ENCODE measurements at regions not wholly inside any gene's neighbourhood (a gene's known extent, or its start where the extent isn't known, plus 50 kb on each side); places are given as distances from the start of the nearest gene placed in this dataset.

DNA sequence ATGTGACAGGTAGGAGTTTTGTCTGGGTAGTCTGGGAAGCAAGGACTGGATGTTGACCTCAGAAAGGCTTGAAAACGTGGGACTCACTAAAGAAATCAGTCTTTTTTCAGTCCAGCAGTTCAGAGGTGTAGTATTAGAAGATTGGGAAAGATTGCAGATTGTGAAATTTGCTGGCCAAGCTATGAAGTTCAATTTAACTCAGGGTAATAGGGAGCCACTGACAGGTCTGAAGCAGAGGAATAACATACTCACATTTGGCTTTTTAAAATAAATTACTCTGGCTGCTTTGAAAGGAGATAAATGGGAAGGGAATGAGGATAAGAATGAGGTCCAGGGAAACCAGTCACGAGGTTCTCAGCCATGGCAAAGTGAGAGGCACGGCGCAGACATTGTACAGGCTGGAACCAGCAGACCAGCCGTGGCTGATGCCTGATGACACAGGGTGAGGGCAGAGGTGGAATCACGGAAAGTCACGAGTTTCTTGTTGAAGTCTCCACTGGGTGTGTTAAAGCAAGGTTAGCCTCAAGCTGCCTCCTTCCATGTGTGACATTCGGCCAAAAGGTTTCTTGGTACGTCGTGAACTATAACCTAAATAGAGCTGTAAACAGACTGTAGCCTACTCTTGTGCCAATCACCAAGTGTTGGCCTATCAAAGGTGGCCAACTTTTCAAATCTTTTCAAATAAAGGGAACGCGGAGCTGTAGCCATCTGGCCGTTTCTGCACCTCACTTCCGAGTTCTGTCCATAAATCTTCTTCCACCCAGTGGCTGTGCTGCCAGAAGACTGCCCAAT, 377.6 kb downstream of the IRS2 start:
- intact Hi-C loops (cut with micrococcal nuclease): no loop called here
- no peaks in the 10 kb centered on the region for H3K4me1 Mint-ChIP-seq
- Histone ChIP-seq H3K36me3 (ENCODE audit: control insufficient read depth in 2 of 3, insufficient read depth in 3 of 3, low read length in 3 of 3) (no peaks in the 10 kb centered on the region), H3K4me3 (ENCODE audit: low read length) (no peak overlapping the region), H3K4me1 (ENCODE audit: control insufficient read depth in 2 of 2, insufficient read depth in 2 of 2, low read length in 2 of 2) (no peaks in the 10 kb centered on the region), H3K27ac (ENCODE audit: low read depth, low read length) (no peak overlapping the region), H3K9me3 (ENCODE audit: control insufficient read depth in 2 of 3, low read length in 3 of 3) (no peaks in the 10 kb centered on the region), H3K27me3 (ENCODE audit: control insufficient read depth in 2 of 2, insufficient read depth in 2 of 2, low read length in 2 of 2) (no peaks in the 10 kb centered on the region)
- POLR2A ChIA-PET: no interaction called here
- H3K27me3 Mint-ChIP-seq: peaks cover 0 to 19% (median 14%) of the 10 kb centered on the region in 5 donors
- ATAC-seq (no peak), DNase-seq (no peak)
- no peak overlapping the region for H3K4me3 Mint-ChIP-seq
- H3K27ac Mint-ChIP-seq: no peak overlapping the region
- H3K36me3 Mint-ChIP-seq: no peaks in the 10 kb centered on the region
- H3K9me3 Mint-ChIP-seq: peaks cover 0 to 7% (median 0%) of the 10 kb centered on the region in 11 donors
- CTCF ChIA-PET: no interaction called here

DNA sequence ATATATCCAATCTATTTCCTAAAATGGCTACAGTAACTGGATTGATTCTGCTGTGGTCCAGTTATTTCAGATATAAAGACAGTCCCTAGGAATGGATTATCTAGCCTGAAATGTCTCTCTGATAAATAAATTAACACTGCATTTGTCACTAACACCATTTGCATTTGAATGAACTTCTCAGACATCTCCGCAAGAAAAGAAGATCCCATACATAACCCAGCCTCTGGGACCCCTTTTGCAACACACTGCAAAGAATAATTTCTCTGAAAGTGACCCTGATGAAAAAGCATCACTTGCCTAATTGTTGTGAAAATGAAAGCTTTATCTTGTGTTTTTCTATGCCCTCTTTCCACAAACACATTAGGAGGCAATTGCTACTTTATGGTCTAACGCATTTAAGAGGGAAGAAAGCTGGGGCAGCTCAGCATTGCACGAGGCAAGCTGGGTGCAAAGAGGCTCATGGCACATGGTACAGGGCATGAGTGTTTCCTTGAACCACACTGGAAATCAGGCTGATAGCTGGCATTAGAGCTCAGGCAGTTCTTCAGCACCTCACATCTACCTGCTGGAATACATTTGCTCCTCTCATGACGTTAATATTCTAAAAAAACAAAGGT, 379.9 kb downstream of the IRS2 start:
- Histone ChIP-seq H3K27ac (ENCODE audit: low read depth, low read length) (no peak overlapping the region), H3K4me1 (ENCODE audit: control insufficient read depth in 2 of 2, insufficient read depth in 2 of 2, low read length in 2 of 2) (no peaks in the 10 kb centered on the region), H3K9me3 (ENCODE audit: control insufficient read depth in 2 of 3, low read length in 3 of 3) (no peaks in the 10 kb centered on the region), H3K27me3 (ENCODE audit: control insufficient read depth in 2 of 2, insufficient read depth in 2 of 2, low read length in 2 of 2) (no peaks in the 10 kb centered on the region), H3K36me3 (ENCODE audit: control insufficient read depth in 2 of 3, insufficient read depth in 3 of 3, low read length in 3 of 3) (no peaks in the 10 kb centered on the region), H3K4me3 (ENCODE audit: low read length) (no peak overlapping the region)
- Mint-ChIP-seq H3K9me3 (peaks cover 0 to 7% (median 0%) of the 10 kb centered on the region in 11 donors), H3K36me3 (peaks cover 0 to 4% (median 0%) of the 10 kb centered on the region in 5 donors), H3K27me3 (peaks cover 0 to 26% (median 19%) of the 10 kb centered on the region in 5 donors), H3K4me1 (no peaks in the 10 kb centered on the region), H3K4me3 (no peak overlapping the region), H3K27ac (no peak overlapping the region)
- ATAC-seq (no peak), DNase-seq (no peak)
- ChIA-PET CTCF (no interaction called here), POLR2A (no interaction called here)
- intact Hi-C loops (cut with micrococcal nuclease): no loop called here

DNA sequence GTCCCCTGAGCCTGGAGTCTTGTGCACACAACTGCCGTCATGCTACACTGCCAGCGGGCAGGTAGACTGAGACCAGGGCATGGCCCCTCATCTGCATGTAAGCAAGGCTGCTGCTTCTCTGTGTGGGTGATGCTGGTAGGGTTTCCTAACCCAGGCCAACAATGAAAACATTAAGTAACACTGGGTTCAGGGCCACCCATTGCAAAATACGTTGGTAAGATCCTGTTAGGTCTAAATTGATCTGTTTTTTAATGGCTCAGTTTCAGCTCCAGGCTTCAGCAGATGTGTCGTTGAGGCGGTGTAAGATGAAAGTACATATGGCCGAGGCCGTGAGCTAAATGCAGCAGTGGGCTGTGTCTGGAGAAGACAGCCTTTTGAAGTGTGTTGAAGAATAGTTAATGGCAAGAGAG, 383.4 kb downstream of the IRS2 start:
- no peaks in the 10 kb centered on the region for H3K9me3 ChIP-seq (ENCODE audit: control insufficient read depth in 2 of 3, low read length in 3 of 3)
- H3K36me3 ChIP-seq (ENCODE audit: control insufficient read depth in 2 of 3, insufficient read depth in 3 of 3, low read length in 3 of 3): no peaks in the 10 kb centered on the region
- no peak overlapping the region for H3K27ac Mint-ChIP-seq
- no peak for DNase-seq
- H3K4me3 Mint-ChIP-seq: no peak overlapping the region
- H3K27ac ChIP-seq (ENCODE audit: low read depth, low read length): no peak overlapping the region
- no peak for ATAC-seq
- intact Hi-C loops (cut with micrococcal nuclease): no loop called here
- POLR2A ChIA-PET: no interaction called here
- CTCF ChIA-PET: no interaction called here
- no peak overlapping the region for H3K4me3 ChIP-seq (ENCODE audit: low read length)
- H3K4me1 Mint-ChIP-seq: no peaks in the 10 kb centered on the region
- peaks cover 0 to 4% (median 0%) of the 10 kb centered on the region in 5 donors for H3K36me3 Mint-ChIP-seq
- H3K9me3 Mint-ChIP-seq: peaks cover 0 to 7% (median 0%) of the 10 kb centered on the region in 11 donors
- no peaks in the 10 kb centered on the region for H3K4me1 ChIP-seq (ENCODE audit: control insufficient read depth in 2 of 2, insufficient read depth in 2 of 2, low read length in 2 of 2)
- H3K27me3 ChIP-seq (ENCODE audit: control insufficient read depth in 2 of 2, insufficient read depth in 2 of 2, low read length in 2 of 2): no peaks in the 10 kb centered on the region
- peaks cover 0 to 33% (median 5%) of the 10 kb centered on the region in 5 donors for H3K27me3 Mint-ChIP-seq

DNA sequence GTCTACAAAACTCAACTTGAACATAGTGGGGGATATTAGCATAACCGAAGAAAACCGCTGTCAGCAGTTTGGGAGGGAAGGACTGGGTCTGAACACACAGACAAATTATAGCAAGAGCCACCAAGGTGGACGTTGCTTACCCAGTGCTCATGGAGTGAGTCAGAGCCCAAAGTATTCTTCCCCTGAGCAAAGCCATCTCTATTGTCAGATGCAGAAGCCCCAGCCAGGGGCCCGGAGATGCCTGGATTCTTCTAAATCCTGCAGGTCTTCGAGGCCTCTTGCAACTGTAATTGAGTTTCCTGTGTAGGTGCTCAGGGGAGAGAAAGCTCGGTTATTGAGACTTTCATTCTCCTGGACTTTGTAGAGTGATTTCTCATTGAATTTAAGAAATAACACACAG, 384.5 kb downstream of the IRS2 start:
- ATAC-seq: no peak
- no peak for DNase-seq
- intact Hi-C loops (cut with micrococcal nuclease): no loop called here
- POLR2A ChIA-PET: no interaction called here
- Mint-ChIP-seq H3K36me3 (peaks cover 0 to 4% (median 0%) of the 10 kb centered on the region in 5 donors), H3K27ac (no peak overlapping the region), H3K9me3 (peaks cover 0 to 7% (median 2%) of the 10 kb centered on the region in 11 donors), H3K27me3 (peaks cover 0 to 34% (median 3%) of the 10 kb centered on the region in 5 donors), H3K4me3 (no peak overlapping the region), H3K4me1 (no peaks in the 10 kb centered on the region)
- no peaks in the 10 kb centered on the region for H3K27me3 ChIP-seq (ENCODE audit: control insufficient read depth in 2 of 2, insufficient read depth in 2 of 2, low read length in 2 of 2)
- H3K4me3 ChIP-seq (ENCODE audit: low read length): no peak overlapping the region
- no peak overlapping the region for H3K27ac ChIP-seq (ENCODE audit: low read depth, low read length)
- H3K36me3 ChIP-seq (ENCODE audit: control insufficient read depth in 2 of 3, insufficient read depth in 3 of 3, low read length in 3 of 3): no peaks in the 10 kb centered on the region
- CTCF ChIA-PET: no interaction called here
- no peaks in the 10 kb centered on the region for H3K9me3 ChIP-seq (ENCODE audit: control insufficient read depth in 2 of 3, low read length in 3 of 3)
- H3K4me1 ChIP-seq (ENCODE audit: control insufficient read depth in 2 of 2, insufficient read depth in 2 of 2, low read length in 2 of 2): no peaks in the 10 kb centered on the region

DNA sequence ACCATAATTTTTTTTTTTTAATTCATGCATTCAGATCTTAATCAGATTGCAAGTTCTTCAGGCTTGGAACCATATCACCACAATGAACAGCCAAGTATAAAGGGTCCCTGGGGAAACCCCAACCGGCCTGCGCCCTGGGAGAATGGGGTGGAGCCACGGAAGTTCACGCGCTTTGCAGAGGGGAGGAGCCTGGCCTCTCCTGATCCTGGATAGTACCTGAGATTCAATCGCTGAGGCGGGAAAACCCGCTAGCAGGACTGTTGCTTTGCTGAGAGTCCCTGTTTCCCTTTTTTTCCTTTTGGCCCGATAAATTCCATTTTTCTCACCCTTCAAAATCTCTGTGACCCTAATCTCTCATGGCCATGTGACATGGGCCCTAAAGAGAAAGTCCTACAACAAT, 385.1 kb downstream of the IRS2 start:
- Histone ChIP-seq H3K9me3 (ENCODE audit: control insufficient read depth in 2 of 3, low read length in 3 of 3) (no peaks in the 10 kb centered on the region), H3K4me1 (ENCODE audit: control insufficient read depth in 2 of 2, insufficient read depth in 2 of 2, low read length in 2 of 2) (no peaks in the 10 kb centered on the region), H3K36me3 (ENCODE audit: control insufficient read depth in 2 of 3, insufficient read depth in 3 of 3, low read length in 3 of 3) (no peaks in the 10 kb centered on the region), H3K4me3 (ENCODE audit: low read length) (no peak overlapping the region), H3K27ac (ENCODE audit: low read depth, low read length) (no peak overlapping the region), H3K27me3 (ENCODE audit: control insufficient read depth in 2 of 2, insufficient read depth in 2 of 2, low read length in 2 of 2) (no peaks in the 10 kb centered on the region)
- H3K36me3 Mint-ChIP-seq: peaks cover 0 to 4% (median 0%) of the 10 kb centered on the region in 5 donors
- no peak overlapping the region for H3K27ac Mint-ChIP-seq
- ChIA-PET POLR2A (no interaction called here), CTCF (no interaction called here)
- H3K9me3 Mint-ChIP-seq: peaks cover 0 to 7% (median 2%) of the 10 kb centered on the region in 11 donors
- peaks cover 0 to 34% (median 4%) of the 10 kb centered on the region in 5 donors for H3K27me3 Mint-ChIP-seq
- intact Hi-C loops (cut with micrococcal nuclease): no loop called here
- no peak overlapping the region for H3K4me3 Mint-ChIP-seq
- no peaks in the 10 kb centered on the region for H3K4me1 Mint-ChIP-seq
- ATAC-seq: no peak
- DNase-seq: no peak

DNA sequence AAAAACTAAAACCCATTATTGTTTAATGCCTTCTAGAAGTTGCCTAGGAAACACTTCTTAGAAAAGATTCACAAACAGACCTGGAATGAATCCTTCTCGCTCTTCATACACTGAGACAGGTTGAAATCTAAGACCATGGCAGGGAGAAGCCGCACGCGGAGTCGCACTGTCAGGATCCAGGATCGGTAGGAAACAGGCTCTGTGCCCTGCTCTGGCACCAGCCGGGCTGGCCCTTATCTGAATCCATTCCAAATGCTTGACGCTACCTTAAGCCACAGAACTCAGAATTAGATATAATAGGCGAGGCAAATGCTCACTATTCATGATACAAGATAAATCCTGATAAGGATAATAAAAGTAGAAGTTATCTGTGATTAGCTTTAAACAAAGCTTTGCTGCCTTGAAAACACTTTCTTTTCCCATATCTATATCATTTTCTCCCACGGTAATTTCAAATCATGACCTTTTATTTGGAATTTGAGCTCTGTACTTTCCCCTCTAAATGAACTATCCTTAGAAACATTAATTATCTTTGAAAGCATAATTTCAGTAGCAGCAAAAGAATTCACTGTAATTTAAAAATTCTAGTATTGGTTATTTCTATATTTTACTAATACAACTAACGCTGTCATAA, 385.6 kb downstream of the IRS2 start:
- Histone ChIP-seq H3K4me1 (ENCODE audit: control insufficient read depth in 2 of 2, insufficient read depth in 2 of 2, low read length in 2 of 2) (no peaks in the 10 kb centered on the region), H3K4me3 (ENCODE audit: low read length) (no peak overlapping the region), H3K27ac (ENCODE audit: low read depth, low read length) (no peak overlapping the region), H3K27me3 (ENCODE audit: control insufficient read depth in 2 of 2, insufficient read depth in 2 of 2, low read length in 2 of 2) (no peaks in the 10 kb centered on the region), H3K9me3 (ENCODE audit: control insufficient read depth in 2 of 3, low read length in 3 of 3) (no peaks in the 10 kb centered on the region), H3K36me3 (ENCODE audit: control insufficient read depth in 2 of 3, insufficient read depth in 3 of 3, low read length in 3 of 3) (no peaks in the 10 kb centered on the region)
- Mint-ChIP-seq H3K4me3 (no peak overlapping the region), H3K36me3 (peaks cover 0 to 4% (median 0%) of the 10 kb centered on the region in 5 donors), H3K27me3 (peaks cover 0 to 34% (median 7%) of the 10 kb centered on the region in 5 donors), H3K9me3 (peaks cover 0 to 6% (median 2%) of the 10 kb centered on the region in 11 donors), H3K27ac (no peak overlapping the region), H3K4me1 (no peaks in the 10 kb centered on the region)
- ChIA-PET POLR2A (no interaction called here), CTCF (no interaction called here)
- intact Hi-C loops (cut with micrococcal nuclease): no loop called here
- ATAC-seq (no peak), DNase-seq (no peak)

All from naive thymus-derived CD4-positive, alpha-beta T cell (primary cell).